D721Med (cell line): ENCODE measurements at regions not wholly inside any gene's neighbourhood (a gene's known extent, or its start where the extent isn't known, plus 50 kb on each side); places are given as distances from the start of the nearest gene placed in this dataset.

ENCODE experiments used
- DNase-seq: peaks from one replicate; pipeline ENCODE4 v3.0.0; 2011; ENCODE audit warnings: low spot score; ENCODE audit not compliant: insufficient read length
- FAIRE-seq: peaks from 2 replicates; lab custom pipeline; 2011; peaks lifted over from hg19 to GRCh38; lab: Jason Lieb, UNC
- TF ChIP-seq, protein P1 (sequence below): IDR thresholded peaks from 2 replicates; pipeline ENCODE4 v1.5.1; 2012; ENCODE audit warnings: mild to moderate bottlenecking, control low read depth; ENCODE audit not compliant: insufficient read depth; ENCODE audit errors: missing control alignments

DNA sequence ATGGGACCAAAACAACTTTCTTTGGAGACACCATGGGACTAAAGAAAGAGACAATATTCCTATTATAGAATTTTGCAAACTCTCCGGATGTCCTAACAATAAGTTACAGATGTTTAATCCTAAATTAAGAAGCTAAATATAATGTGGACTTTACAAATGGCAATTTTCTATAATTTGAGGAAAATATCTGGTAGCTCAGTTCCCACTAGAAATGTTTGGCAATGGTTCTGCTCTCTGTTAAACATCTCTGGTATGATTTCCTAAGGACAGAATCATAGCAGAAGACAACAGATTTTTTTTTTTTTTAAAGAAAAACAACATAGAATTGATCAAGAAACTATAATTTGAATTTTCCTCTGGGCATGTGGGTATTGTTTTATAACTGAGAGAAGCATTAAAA lies 232.8 kb downstream of the ENC1 start:
- DNase-seq, result no peak
- TF ChIP-seq, protein P1, sequence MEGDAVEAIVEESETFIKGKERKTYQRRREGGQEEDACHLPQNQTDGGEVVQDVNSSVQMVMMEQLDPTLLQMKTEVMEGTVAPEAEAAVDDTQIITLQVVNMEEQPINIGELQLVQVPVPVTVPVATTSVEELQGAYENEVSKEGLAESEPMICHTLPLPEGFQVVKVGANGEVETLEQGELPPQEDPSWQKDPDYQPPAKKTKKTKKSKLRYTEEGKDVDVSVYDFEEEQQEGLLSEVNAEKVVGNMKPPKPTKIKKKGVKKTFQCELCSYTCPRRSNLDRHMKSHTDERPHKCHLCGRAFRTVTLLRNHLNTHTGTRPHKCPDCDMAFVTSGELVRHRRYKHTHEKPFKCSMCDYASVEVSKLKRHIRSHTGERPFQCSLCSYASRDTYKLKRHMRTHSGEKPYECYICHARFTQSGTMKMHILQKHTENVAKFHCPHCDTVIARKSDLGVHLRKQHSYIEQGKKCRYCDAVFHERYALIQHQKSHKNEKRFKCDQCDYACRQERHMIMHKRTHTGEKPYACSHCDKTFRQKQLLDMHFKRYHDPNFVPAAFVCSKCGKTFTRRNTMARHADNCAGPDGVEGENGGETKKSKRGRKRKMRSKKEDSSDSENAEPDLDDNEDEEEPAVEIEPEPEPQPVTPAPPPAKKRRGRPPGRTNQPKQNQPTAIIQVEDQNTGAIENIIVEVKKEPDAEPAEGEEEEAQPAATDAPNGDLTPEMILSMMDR, result no peak
- FAIRE-seq, result no peak

DNA sequence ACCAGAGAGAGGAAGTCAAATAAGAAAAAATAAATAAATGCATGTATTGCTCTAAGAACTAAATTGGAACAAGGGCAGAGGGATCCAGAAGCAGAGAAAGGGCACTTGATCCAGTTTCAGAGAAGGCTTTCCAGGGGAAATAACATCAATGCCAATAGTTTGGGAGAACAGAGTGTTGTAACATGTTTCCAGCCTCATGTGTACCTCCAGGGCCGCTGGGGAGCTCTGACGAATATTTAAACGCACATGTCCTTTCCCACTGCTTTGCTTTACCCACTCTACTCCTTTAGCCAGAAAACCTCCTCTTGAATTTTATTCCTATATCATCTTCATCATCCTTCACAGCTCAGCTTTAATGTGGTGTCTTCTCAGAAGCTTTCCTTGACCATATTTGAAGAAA lies 233.7 kb downstream of the ENC1 start:
- TF ChIP-seq, protein P1, result no peak
- FAIRE-seq (no peak), DNase-seq (no peak)

GRCh38 chr5:74405593-74405992 lies 234.9 kb downstream of the ENC1 start:
- FAIRE-seq, result no peak
- no peak for DNase-seq
- TF ChIP-seq, protein P1, result no peak

DNA sequence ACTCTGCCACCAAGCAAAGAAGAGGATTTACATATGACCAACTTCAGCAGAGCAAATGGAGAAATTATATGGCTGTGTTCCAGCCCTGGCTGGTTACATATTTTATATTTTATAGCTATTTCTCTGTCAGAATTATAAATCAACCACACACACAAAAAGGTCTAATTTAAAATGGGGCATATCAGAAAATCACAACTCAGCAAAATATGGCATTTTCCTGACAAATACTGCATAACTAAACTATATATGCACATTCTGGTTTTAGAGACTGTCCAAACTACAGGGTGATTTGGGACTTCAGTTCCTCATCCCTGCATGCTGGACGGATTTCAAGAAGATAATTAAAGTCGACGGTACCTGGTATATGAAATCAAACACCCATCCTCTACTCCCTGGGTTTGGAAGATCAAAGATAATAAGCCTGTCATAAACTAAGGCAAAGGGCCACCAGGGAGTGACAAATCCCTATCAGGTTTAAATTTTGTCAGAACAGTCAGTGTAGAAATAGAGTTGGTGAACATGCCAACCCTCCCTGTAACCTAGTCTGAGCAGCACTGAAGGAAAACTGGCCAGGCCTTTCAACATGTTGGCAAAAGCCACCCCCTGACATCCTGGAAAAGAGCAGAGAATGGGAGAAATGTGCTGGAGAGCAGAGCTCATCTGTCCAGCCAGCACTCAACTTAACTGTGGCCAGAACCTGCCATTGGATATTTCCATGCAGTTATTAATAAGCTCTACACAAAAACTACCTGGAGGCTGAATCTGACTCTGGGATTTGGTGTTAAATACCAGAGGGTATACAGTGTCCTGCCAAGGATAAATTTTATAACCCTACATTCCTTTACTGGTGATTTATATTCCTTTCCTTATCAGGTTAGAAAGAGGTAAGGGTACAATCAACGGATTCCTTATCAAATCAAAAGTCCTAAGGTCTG lies 235.7 kb downstream of the ENC1 start:
- FAIRE-seq, result no peak
- no peak for DNase-seq
- TF ChIP-seq, protein P1, result no peak

- no peak for FAIRE-seq
- TF ChIP-seq, protein P1, result no peak
Observed at GRCh38 chr5:74403771-74404170, 236.8 kb downstream of the ENC1 start.

DNA sequence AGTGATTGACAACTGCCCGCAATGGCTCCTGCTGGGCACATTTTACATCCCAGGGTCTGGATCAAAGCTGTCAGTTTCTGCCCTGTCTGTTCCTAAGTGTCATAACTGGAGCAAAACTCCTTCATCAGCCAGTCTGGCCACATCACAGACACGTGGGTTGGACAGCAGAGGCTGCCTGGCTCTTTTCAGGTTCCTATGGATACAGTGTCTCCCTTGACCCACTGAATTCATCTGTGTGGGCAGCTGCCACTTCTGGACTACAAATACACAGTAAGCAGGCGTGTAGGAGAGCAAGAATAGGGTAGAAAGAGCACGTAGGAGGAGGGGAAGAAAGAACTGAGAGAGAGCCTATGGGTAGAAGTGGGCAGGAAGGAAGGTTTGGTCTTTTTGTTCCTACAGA lies 238.0 kb downstream of the ENC1 start:
- TF ChIP-seq, protein P1, result no peak
- DNase-seq (no peak), FAIRE-seq (no peak)

More at GRCh38 chr5:74403771-74404170, 236.8 kb downstream of the ENC1 start:
- no peak for DNase-seq

- DNase-seq (no peak), FAIRE-seq (no peak)
- TF ChIP-seq, protein P1, result no peak
Observed at GRCh38 chr5:74401946-74402320, 238.6 kb downstream of the ENC1 start.
